GM23248 (cell line): ENCODE measurements at regions not wholly inside any gene's neighbourhood (a gene's known extent, or its start where the extent isn't known, plus 50 kb on each side); places are given as distances from the start of the nearest gene placed in this dataset.

Source experiments
- DNase-seq: peaks from one replicate; pipeline ENCODE4 v3.0.0-alpha.2; 2015
- H2AFZ ChIP-seq: fragments of 200-600 bp; sonication (generic); 2 replicates; pipeline ENCODE4 v1.6.1; 2016; ENCODE audit warnings: antibody characterized with exemption
- H3F3A ChIP-seq: fragments of 200-600 bp; sonication (generic); 2 replicates; pipeline ENCODE4 v1.6.1; 2016; ENCODE audit warnings: mild to moderate bottlenecking, antibody characterized with exemption, mixed run types; ENCODE audit not compliant: insufficient read depth
- H3K27ac ChIP-seq: fragments of 200-600 bp; sonication (generic); 2 replicates; pipeline ENCODE4 v1.5.1; 2016; ENCODE audit warnings: mild to moderate bottlenecking
- H3K27me3 ChIP-seq: fragments of 200-600 bp; sonication (generic); replicated peaks from 2 replicates; pipeline ENCODE4 v1.6.1; 2016; ENCODE audit warnings: mild to moderate bottlenecking; ENCODE audit not compliant: insufficient read depth
- H3K36me3 ChIP-seq: fragments of 200-600 bp; sonication (generic); 2 replicates; pipeline ENCODE4 v1.6.1; 2016; ENCODE audit warnings: low read depth, mild to moderate bottlenecking
- H3K4me1 ChIP-seq: fragments of 200-600 bp; sonication (generic); 2 replicates; pipeline ENCODE4 v1.6.1; 2016; ENCODE audit warnings: mild to moderate bottlenecking; ENCODE audit not compliant: insufficient read depth
- H3K4me2 ChIP-seq: fragments of 200-600 bp; sonication (generic); one replicate; pipeline ENCODE4 v1.6.1; 2016; ENCODE audit warnings: mild to moderate bottlenecking; ENCODE audit not compliant: unreplicated experiment
- H3K4me3 ChIP-seq: fragments of 200-600 bp; sonication (generic); 2 replicates; pipeline ENCODE4 v1.5.1; 2016; ENCODE audit warnings: mild to moderate bottlenecking
- H3K79me2 ChIP-seq: fragments of 200-600 bp; sonication (generic); 2 replicates; pipeline ENCODE4 v1.6.1; 2016; ENCODE audit warnings: mild to moderate bottlenecking; ENCODE audit not compliant: insufficient read depth
- H3K9ac ChIP-seq: fragments of 200-600 bp; sonication (generic); 2 replicates; pipeline ENCODE4 v1.6.1; 2016; ENCODE audit warnings: mild to moderate bottlenecking
- H3K9me2 ChIP-seq: fragments of 200-600 bp; sonication (generic); 2 replicates; pipeline ENCODE4 v1.6.1; 2016; ENCODE audit warnings: mixed run types, mild to moderate bottlenecking, moderate library complexity; ENCODE audit not compliant: insufficient read depth
- H3K9me3 ChIP-seq: fragments of 200-600 bp; sonication (generic); one replicate; pipeline ENCODE4 v1.6.1; 2017; ENCODE audit warnings: low read depth
- H4K20me1 ChIP-seq: fragments of 200-600 bp; sonication (generic); 2 replicates; pipeline ENCODE4 v1.6.0; 2016; ENCODE audit not compliant: insufficient read depth
- EZH2 ChIP-seq: fragments of 200-600 bp; sonication (generic); IDR thresholded peaks from 2 replicates; pipeline ENCODE4 v1.6.1; 2018; ENCODE audit warnings: antibody characterized with exemption, mild to moderate bottlenecking; ENCODE audit not compliant: insufficient read depth, poor library complexity, severe bottlenecking
- EZH2phosphoT487 ChIP-seq: fragments of 200-600 bp; sonication (generic); IDR thresholded peaks from 2 replicates; pipeline ENCODE4 v1.6.1; 2018; ENCODE audit warnings: antibody characterized with exemption, moderate library complexity, mild to moderate bottlenecking, low read depth; ENCODE audit not compliant: insufficient read depth
- WGBS, 2 experiments: methylation state at CpG; one replicate each; pipeline ENCODE4 v1.1.6; 2015 to 2017; ENCODE audit warnings: low lambda C conversion rate in 2 of 2, low coverage in 1 of 2; ENCODE audit errors: missing lambda C conversion rate in 2 of 2; 5-methylcytosine and 5-hydroxymethylcytosine counted together
- in situ Hi-C: fragments of 300-500 bp; cut with MboI; formaldehyde crosslinking; loops from 2 replicates; pipeline ENCODE4 v1.15.0; 2020

- Histone ChIP-seq H3K9me2 (no peaks in the 10 kb centered on the region), H3K27me3 (no peaks in the 10 kb centered on the region), H4K20me1 (no peaks in the 10 kb centered on the region), H3K79me2 (no peaks in the 10 kb centered on the region), H3K36me3 (no peaks in the 10 kb centered on the region), H3F3A (no peaks in the 10 kb centered on the region), H3K27ac (no peak overlapping the region), H3K9ac (no peak overlapping the region), H3K4me2 (no peak overlapping the region), H3K4me1 (no peaks in the 10 kb centered on the region), H3K9me3 (no peaks in the 10 kb centered on the region), H3K4me3 (no peak overlapping the region), H2AFZ (no peak overlapping the region)
- no peak for TF ChIP-seq EZH2
- no peak for TF ChIP-seq EZH2phosphoT487
- in situ Hi-C loops, result no loop called here
- 73 to 79% methylated on average over 4 of the region's 4 CpGs for WGBS, 2 experiments
- DNase-seq, result peak; percentile 18
Measured at GRCh38 chr16:65884018-65884417, 482.5 kb upstream of the CDH5 start.

- Histone ChIP-seq H4K20me1 (no peaks in the 10 kb centered on the region), H3K36me3 (no peaks in the 10 kb centered on the region), H3K9me2 (no peaks in the 10 kb centered on the region), H3K27ac (no peak overlapping the region), H3K79me2 (no peaks in the 10 kb centered on the region), H2AFZ (no peak overlapping the region), H3F3A (peaks cover 18% of the 10 kb centered on the region; the same call in 1 of the 2 replicates), H3K9me3 (no peaks in the 10 kb centered on the region), H3K9ac (no peak overlapping the region), H3K27me3 (no peaks in the 10 kb centered on the region), H3K4me3 (no peak overlapping the region), H3K4me2 (no peak overlapping the region), H3K4me1 (peaks cover 17% of the 10 kb centered on the region)
- 83 to 86% methylated on average over 4 of the region's 4 CpGs for WGBS, 2 experiments
- DNase-seq, result no peak
- TF ChIP-seq EZH2phosphoT487 (no peak), EZH2 (no peak)
- in situ Hi-C loops, result no loop called here
Measured at GRCh38 chr16:65878347-65878746, 488.1 kb upstream of the CDH5 start.

- in situ Hi-C loops, result no loop called here
- Histone ChIP-seq H3K27me3 (no peaks in the 10 kb centered on the region), H4K20me1 (no peaks in the 10 kb centered on the region), H3F3A (peaks cover 18% of the 10 kb centered on the region; the same call in 1 of the 2 replicates), H3K4me2 (peak overlapping the region; percentile 69), H3K4me3 (no peak overlapping the region), H3K4me1 (peaks cover 17% of the 10 kb centered on the region), H2AFZ (peak overlapping the region; percentile 18; the same call in 1 of the 2 replicates), H3K9me3 (no peaks in the 10 kb centered on the region), H3K9me2 (no peaks in the 10 kb centered on the region), H3K36me3 (no peaks in the 10 kb centered on the region), H3K27ac (peak overlapping the region; percentile 58), H3K9ac (no peak overlapping the region), H3K79me2 (no peaks in the 10 kb centered on the region)
- WGBS, 2 experiments, result 42 to 53% methylated on average over 1 of the region's 1 CpG
- peak; percentile 19 for DNase-seq
- no peak for TF ChIP-seq EZH2phosphoT487
- no peak for TF ChIP-seq EZH2
Measured at GRCh38 chr16:65876624-65877023, 489.9 kb upstream of the CDH5 start.

GRCh38 chr16:65876056-65876408, 490.5 kb upstream of the CDH5 start:
- DNase-seq, result peak; percentile 84
- no peaks in the 10 kb centered on the region for H3K36me3 ChIP-seq
- no peaks in the 10 kb centered on the region for H3K9me2 ChIP-seq
- H3K4me3 ChIP-seq, result no peak overlapping the region
- peak overlapping the region; percentile 58 for H3K27ac ChIP-seq
- no peak overlapping the region for H3K9ac ChIP-seq
- H3K4me1 ChIP-seq, result peaks cover 17% of the 10 kb centered on the region
- H3K4me2 ChIP-seq, result peak overlapping the region; percentile 69
- no peaks in the 10 kb centered on the region for H3K9me3 ChIP-seq
- in situ Hi-C loops, result no loop called here
- no peaks in the 10 kb centered on the region for H3K27me3 ChIP-seq
- H3K79me2 ChIP-seq, result no peaks in the 10 kb centered on the region
- 17 to 21% methylated on average over 3 of the region's 3 CpGs for WGBS, 2 experiments
- TF ChIP-seq EZH2 (no peak), EZH2phosphoT487 (no peak)
- peaks cover 18% of the 10 kb centered on the region; the same call in 1 of the 2 replicates for H3F3A ChIP-seq
- H4K20me1 ChIP-seq, result no peaks in the 10 kb centered on the region
- H2AFZ ChIP-seq, result peak overlapping the region; percentile 18; the same call in 1 of the 2 replicates

- in situ Hi-C loops, result no loop called here
- no peak overlapping the region for H3K27ac ChIP-seq
- H3K9me3 ChIP-seq, result no peaks in the 10 kb centered on the region
- no peaks in the 10 kb centered on the region for H3K9me2 ChIP-seq
- no peak overlapping the region for H3K4me3 ChIP-seq
- H2AFZ ChIP-seq, result no peak overlapping the region
- H3K4me1 ChIP-seq, result peaks cover 17% of the 10 kb centered on the region
- H3K79me2 ChIP-seq, result no peaks in the 10 kb centered on the region
- peaks cover 18% of the 10 kb centered on the region; the same call in 1 of the 2 replicates for H3F3A ChIP-seq
- TF ChIP-seq EZH2phosphoT487, result no peak
- no peak for TF ChIP-seq EZH2
- peak; percentile 39 for DNase-seq
- no peaks in the 10 kb centered on the region for H4K20me1 ChIP-seq
- no peak overlapping the region for H3K4me2 ChIP-seq
- 73 to 80% methylated on average over 6 of the region's 6 CpGs for WGBS, 2 experiments
- H3K9ac ChIP-seq, result no peak overlapping the region
- H3K36me3 ChIP-seq, result no peaks in the 10 kb centered on the region
- H3K27me3 ChIP-seq, result no peaks in the 10 kb centered on the region
Measured at GRCh38 chr16:65875381-65876055, 491.0 kb upstream of the CDH5 start.
